Upper lobe of left lung (tissue), 4 donors: ENCODE measurements at regions not wholly inside any gene's neighbourhood (a gene's known extent, or its start where the extent isn't known, plus 50 kb on each side); places are given as distances from the start of the nearest gene placed in this dataset.

ENCODE experiments used
- EP300 ChIP-seq, 4 donors: sonication (generic); formaldehyde crosslinking; IDR thresholded peaks; one replicate each; pipeline ENCODE4 v1.5.1; 2017; ENCODE audit warnings: antibody characterized with exemption in 4 of 4, control low read depth in 2 of 4
- POLR2A ChIP-seq, 4 donors: fragments of 450-650 bp; IDR thresholded peaks; one replicate each; pipeline ENCODE4 v1.5.1; 2016 to 2017; ENCODE audit warnings: antibody characterized with exemption in 4 of 4, mild to moderate bottlenecking in 2 of 4
- POLR2AphosphoS5 ChIP-seq, 2 donors: sonication (generic); formaldehyde crosslinking; IDR thresholded peaks; one replicate each; pipeline ENCODE4 v1.5.1; 2017; ENCODE audit warnings: antibody characterized with exemption in 2 of 2
- TF ChIP-seq, protein P1 (sequence below), 6 experiments: fragments of 450-650 bp in 4 of 6; fragments of 200-600 bp in 2 of 6; sonication (generic) in 2 of 6; IDR thresholded peaks; one replicate each; pipeline ENCODE4 v1.5.1; 2016 to 2019; ENCODE audit warnings: antibody characterized with exemption in 6 of 6

DNA sequence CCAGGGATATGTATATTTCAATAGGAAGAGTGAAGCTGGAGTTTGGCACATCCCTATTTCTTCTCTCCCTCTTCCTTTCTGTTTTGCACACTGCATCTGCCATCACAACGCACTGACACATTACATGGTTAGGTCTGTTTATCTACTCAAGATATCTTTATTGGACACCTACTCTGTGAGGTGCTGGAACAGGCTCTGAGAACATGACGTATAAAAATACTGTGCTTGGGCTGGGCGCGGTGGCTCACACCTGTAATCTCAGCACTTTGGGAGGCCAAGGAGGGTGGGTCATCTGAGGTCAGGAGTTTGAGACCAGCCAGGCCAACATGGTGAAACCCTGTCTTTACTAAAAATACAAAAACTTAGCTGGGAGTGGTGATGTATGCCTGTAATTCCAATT is 653.3 kb downstream of the SLC4A3 start:
- TF ChIP-seq, protein P1, sequence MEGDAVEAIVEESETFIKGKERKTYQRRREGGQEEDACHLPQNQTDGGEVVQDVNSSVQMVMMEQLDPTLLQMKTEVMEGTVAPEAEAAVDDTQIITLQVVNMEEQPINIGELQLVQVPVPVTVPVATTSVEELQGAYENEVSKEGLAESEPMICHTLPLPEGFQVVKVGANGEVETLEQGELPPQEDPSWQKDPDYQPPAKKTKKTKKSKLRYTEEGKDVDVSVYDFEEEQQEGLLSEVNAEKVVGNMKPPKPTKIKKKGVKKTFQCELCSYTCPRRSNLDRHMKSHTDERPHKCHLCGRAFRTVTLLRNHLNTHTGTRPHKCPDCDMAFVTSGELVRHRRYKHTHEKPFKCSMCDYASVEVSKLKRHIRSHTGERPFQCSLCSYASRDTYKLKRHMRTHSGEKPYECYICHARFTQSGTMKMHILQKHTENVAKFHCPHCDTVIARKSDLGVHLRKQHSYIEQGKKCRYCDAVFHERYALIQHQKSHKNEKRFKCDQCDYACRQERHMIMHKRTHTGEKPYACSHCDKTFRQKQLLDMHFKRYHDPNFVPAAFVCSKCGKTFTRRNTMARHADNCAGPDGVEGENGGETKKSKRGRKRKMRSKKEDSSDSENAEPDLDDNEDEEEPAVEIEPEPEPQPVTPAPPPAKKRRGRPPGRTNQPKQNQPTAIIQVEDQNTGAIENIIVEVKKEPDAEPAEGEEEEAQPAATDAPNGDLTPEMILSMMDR (IDR thresholded peaks at IDR 0.05): no peak
- TF ChIP-seq POLR2A (IDR thresholded peaks at IDR 0.05) (no peak), POLR2AphosphoS5 (IDR thresholded peaks at IDR 0.05) (no peak), EP300 (IDR thresholded peaks at IDR 0.05) (no peak)
